ENCODE measurements at regions not wholly inside any gene's neighbourhood (a gene's known extent, or its start where the extent isn't known, plus 50 kb on each side); places are given as distances from the start of the nearest gene placed in this dataset.
"Not testable (repeated sequence)": the region's sequence is repeated elsewhere in the genome, so short reads cannot be mapped to it uniquely, and the experiment has no call there.

- no peak for DNase-seq
Measured at GRCh38 chr6:48706310-48706709, 595.3 kb upstream of the PTCHD4 start.

DNA sequence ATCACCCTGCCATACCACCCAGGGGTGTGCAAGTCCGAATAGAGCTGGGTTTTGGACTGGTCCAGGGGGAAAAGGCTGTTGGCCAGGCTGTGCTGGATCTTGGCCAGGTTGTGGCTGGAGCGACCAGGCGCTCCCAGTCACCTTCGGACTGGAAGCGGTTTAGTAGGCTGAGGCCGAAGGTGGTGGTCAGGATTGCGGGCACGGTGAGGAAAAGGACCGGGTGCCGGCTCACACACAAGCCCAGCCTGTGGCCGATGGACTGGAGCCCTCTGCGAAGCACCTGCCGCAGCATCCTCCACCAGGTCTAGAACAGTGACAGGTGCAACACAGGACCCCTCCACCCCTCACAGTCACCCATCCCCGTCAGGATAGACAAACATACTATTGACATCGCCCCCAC, 590.6 kb upstream of the PTCHD4 start:
- DNase-seq, result no peak

GRCh38 chr6:48695872-48696271, 584.9 kb upstream of the PTCHD4 start:
- no peak for DNase-seq

DNA sequence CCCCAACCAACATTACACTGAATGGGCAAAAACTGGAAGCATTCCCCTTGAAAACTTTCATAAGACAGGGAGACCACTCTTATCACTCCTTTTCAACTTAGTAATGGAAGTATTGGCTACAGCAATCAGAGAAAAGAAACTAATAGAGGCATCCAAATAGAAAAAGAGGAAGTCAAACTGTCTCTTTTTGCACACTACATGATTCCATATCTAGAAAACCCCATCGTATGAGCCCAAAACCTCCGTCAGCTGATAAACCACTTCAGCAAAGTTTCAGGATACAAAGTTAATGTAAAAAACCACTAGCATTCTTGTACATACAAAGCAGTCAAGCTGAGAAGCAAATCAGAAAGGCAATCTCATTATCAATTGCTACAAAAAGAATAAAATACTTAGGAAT, 580.4 kb upstream of the PTCHD4 start:
- no peak for DNase-seq

- no peak for DNase-seq
Measured at GRCh38 chr6:48689498-48689897, 578.5 kb upstream of the PTCHD4 start.

DNA sequence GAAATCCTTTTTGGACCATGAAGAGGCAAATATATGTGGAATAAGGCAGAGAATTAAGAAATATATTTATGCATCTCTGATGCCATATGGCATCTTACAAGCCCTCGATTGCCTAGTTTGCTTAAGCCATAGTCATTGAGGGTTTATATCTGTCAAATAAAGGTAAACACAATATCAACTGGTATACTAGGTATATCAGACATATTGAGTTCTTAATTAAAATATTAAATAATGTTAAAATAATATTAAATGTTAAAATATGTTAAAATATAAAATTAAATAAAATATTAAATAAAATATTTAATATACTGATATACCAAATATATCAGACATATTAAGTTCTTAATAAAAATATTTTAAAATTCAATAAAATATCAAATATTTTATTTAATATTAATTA, 567.4 kb upstream of the PTCHD4 start:
- DNase-seq, result no peak

- no peak for DNase-seq
Measured at GRCh38 chr6:48671505-48671904, 560.5 kb upstream of the PTCHD4 start.

- DNase-seq, result no peak
Measured at GRCh38 chr6:48670546-48670945, 559.5 kb upstream of the PTCHD4 start.

DNA sequence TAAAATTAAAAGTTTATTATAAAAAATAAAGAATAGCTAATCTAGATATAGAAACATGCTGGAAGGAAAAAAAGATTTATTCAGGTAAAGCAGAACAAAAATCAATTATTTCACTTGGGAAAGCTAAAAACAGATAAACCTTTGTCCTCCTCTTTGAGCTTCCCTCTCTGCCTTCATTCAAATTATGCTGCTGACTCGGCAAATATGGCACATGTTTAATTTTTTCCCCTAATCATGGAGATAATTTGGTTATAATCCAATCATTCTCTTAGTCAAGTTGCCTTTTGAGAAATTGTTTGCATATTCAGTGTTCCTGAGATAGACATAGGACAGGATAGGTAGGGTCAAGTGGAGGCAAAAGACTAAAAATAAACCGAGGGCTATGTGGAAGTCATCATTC, 556.8 kb upstream of the PTCHD4 start:
- no peak for DNase-seq

- DNase-seq, result no peak
Measured at GRCh38 chr6:48664826-48665225, 553.8 kb upstream of the PTCHD4 start.

GRCh38 chr6:48658915-48659314, 547.9 kb upstream of the PTCHD4 start:
- no peak for DNase-seq

- no peak for DNase-seq
Measured at GRCh38 chr6:48641544-48641943, 530.5 kb upstream of the PTCHD4 start.

GRCh38 chr6:48638796-48639195, 527.8 kb upstream of the PTCHD4 start:
- not testable (repeated sequence) for DNase-seq

- no peak for DNase-seq
Measured at GRCh38 chr6:48630511-48630910, 519.5 kb upstream of the PTCHD4 start.

DNA sequence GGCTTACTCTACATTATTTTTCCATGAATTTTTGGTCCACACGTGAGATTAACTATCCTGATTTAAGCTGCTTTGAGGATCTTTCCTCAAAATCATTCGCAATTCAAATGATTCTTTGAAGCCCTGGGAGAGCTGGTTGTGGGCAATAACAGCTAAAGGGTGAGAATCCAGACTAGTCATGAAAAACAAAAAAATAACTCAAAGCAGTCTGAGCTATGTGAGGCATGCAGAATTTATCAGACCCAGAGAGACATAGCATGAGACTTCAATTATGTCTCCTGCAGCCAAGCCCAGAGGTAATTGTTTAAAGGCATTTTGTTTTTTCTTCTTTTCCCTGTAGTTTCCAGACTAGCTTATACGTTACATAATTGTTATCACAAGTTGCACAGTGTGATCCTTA, 517.3 kb upstream of the PTCHD4 start:
- DNase-seq, result no peak

DNA sequence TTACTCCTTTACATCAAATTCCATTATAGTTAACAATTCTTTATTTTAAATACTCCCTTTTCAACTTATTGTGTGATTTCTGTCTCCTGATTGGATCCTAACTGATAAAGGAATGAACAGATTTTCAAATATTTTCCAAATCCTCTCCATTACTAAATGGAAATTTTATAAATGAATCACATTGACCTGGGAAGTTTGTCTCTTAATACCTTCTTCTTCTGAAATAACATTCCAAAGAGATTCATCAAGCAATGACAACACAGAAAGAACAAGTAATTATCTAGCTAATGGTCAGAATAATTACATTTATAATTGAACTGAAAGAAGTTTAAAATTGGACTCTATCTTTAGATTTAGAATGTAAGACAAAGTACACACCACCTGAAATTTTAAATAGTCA, 515.4 kb upstream of the PTCHD4 start:
- DNase-seq, result no peak

GRCh38 chr6:48624631-48625030, 513.6 kb upstream of the PTCHD4 start:
- DNase-seq, result no peak

GRCh38 chr6:48619771-48620170, 508.8 kb upstream of the PTCHD4 start:
- DNase-seq, result no peak

GRCh38 chr6:48615041-48615440, 504.0 kb upstream of the PTCHD4 start:
- no peak for DNase-seq

GRCh38 chr6:48614326-48614725, 503.3 kb upstream of the PTCHD4 start:
- no peak for DNase-seq

- no peak for DNase-seq
Measured at GRCh38 chr6:48613231-48613949, 502.4 kb upstream of the PTCHD4 start.

- no peak for DNase-seq
Measured at GRCh38 chr6:48611332-48611731, 500.3 kb upstream of the PTCHD4 start.

GRCh38 chr6:48610846-48611245, 499.8 kb upstream of the PTCHD4 start:
- no peak for DNase-seq

- no peak for DNase-seq
Measured at GRCh38 chr6:48606618-48607017, 495.6 kb upstream of the PTCHD4 start.

DNA sequence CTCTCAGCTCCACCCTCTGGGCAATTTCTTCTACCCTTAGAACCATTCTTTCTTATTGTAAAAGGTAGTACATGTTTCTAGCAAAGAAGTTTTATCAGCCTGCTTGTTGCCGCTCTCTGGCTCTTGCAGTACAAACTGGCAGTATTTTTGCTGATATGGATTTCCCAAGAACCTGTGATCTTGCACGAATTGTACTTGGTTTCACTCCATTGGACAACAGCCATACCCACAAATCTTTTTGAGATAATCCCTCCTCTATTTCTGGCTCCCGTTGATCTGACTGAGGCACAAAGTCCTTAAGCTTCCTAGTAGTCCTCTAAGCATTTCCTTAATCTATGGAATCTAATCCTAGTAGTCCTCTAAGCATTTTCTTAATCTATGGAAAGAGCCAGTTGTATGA, 487.0 kb upstream of the PTCHD4 start:
- no peak for DNase-seq

DNA sequence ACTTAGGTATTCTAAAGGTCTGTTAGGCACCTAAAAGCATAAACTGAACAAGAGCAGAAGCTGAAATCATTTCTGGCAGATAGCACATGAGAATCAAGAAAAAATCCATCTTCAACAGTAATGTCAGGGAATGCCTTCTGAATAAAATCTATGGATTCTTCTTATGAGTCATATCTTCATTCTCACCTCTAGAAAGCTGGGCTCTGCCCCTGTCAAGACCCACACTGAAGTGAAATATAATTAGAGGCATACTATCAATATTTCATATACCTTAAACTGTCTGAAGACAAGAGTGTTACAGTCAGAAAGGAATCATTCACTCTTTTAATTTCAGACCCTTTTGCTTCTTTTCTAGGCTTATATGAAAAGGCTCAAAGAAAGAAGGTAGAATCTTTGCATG, 485.8 kb upstream of the PTCHD4 start:
- DNase-seq, result no peak
